NCI-H2227 (cell line): ENCODE measurements at regions not wholly inside any gene's neighbourhood (a gene's known extent, or its start where the extent isn't known, plus 50 kb on each side); places are given as distances from the start of the nearest gene placed in this dataset.

Experiments
- DNase-seq: peaks from one replicate; lab custom pipeline; 2025; ENCODE audit not compliant: unreplicated experiment; lab: John Stamatoyannopoulos, UW

DNA sequence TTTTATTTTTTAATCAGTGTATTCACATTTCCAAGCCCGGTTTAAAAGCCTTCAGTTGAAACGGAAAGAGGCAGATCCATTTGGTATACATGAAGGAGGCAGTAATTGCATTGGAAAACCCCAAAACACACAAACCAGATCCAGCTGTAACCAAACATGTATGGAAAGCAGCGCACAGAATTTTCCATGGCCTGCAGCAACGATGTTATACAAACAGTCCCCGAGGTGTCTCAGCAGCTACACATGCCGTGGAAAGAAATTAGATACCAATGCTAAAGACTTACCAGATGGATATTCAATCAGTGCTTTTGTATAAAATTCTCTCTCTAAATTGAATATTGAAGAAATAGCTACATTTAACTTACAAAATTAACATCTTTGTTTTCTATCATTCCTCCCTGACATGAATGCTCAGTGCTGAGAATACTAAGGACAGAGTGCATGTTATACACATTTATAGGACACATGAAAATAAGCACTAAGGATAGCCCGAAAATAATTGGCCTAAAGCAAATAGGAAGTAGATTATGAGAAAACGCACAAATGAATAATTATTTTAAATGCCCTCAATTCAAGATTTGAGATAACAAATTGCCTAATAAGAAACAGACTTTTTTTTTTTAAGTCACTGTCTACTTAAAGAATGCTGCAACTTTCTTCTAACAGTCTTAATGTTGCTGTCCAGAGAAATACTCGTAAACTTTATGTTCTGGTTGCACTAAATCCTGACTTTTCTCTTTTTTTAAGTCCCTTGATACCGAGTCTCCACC lies 713.1 kb downstream of the HDGFL1 start:
- DNase-seq, result peak; percentile 19

DNA sequence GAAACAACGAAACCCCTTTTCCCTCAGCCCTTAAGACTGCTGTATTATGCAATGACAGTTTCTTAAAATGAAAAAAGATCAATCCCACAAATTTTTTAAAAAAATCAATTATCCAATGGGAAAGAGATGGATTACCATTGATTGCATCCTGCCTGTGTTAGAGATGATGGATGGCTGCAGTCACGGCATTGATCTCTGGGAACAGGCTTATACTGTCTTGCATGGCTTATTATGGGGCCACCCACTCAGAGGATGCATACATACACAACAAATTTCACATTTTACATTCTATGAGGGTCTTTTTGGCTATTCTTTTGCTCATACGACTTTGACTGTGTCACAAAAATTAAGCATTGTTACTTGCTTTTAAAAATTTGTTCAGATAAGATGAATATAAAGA lies 724.3 kb downstream of the HDGFL1 start:
- DNase-seq, result no peak

DNA sequence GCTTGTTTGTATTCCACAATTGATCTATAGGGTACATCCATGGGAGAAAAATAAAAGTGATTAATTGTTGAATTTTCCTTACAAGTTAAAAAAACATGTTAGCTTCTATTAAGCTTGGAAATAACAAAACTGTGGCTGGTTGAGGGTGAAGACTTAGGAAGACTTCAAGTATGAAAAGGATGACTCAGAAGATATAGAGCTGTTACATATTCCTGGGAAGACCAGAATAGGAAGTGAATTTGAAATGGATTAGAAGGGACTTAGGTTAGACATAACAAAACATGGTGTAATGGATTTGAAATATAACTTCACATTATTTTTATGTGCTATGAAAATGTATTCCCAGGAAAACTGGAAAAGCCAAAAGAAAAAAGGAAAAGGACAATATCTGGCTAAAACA lies 732.2 kb downstream of the HDGFL1 start:
- no peak for DNase-seq

DNA sequence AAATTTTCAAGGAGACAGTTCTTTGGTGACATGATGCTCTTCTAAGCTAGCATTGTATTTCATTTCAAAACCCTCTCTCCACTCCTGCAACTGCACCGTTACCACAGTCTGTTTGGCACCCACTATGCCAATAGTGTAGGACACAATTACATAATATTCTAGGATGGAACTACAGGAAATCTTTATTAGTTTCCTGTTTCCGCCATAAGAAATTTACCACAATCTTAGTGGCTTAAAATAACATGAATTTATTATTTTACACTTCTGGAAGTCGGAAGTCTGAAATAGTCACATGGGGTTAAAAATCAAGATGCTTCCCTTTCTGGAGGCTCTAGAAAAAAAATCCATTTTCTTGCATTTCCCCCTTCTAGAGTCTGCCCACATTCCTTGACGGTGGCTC lies 733.1 kb downstream of the HDGFL1 start:
- DNase-seq, result no peak

DNA sequence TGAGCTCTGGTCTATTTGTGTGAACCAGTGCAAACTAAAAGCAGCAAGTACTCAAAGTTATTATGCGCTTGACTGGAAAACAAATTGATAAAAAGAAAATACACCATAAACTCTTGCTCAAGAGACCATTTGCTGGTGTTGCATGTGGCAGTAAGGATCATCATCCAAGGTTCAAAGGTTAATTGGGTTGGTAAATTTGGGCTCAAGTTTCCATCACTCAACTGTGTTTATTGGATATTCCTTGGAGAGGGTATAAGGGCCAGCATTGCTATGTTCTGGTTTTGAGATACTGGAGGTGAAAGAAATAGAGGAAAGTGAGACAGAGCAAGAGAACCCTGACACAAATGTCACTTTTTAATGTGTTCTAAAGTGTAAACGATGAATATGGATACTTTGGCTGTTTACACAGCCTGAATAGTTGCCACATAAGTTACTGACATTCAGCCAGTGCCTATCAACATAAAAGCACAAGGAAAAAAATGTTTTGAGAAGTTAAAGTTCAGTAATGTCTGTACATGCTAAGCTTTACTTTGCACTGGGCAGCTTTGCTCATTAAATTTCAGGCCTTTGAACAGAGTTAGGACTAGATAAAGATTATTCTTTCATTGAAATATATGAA lies 736.1 kb downstream of the HDGFL1 start:
- no peak for DNase-seq

DNA sequence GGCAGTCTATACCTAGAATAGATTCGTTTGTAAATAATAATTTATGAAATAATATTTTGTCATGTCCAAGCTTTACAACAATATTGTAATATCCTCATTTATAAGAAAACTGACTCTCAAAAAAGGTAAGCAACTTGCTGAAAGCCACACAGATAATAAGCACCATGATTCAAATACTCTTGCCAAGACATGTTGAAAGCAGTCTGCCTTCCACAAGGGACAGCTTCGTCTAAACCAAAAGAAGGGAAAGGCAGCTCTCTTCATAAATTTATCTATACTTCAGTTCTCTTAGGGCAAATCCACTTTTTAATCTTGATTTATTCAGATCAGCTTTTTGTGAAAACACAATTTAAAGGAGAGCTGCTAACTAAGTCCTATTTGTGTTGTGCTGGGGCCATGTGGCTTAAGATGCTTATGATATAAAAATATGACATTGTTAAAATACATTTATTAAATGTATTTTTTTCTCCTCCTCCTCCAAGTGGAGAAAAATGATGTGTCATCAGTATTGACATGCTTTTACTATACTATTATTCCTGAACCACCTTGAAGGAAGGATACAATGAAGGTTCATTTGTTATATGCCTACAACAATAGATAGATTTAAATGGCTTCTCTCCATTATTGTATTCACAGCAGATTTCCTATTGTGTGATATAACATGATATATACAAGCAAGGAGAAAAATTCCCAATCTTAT lies 737.0 kb downstream of the HDGFL1 start:
- no peak for DNase-seq

DNA sequence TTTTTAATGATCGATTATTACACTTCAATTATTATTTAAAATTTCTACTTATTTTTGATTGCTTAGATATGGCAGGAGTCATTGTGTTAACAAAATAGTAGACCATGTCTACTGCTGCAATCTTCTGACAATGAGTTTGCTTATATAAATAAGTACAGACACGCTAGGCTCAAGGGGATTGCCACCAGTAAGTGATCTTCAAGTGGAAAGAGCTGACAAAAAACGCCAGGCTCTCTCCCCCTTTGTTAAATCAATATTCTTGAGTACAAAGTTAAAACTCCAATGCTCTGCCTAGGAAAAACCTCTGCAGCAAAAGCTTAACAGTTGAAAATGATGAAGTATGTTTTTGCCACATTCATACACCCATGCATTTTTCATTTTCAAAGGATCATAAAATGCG lies 738.1 kb downstream of the HDGFL1 start:
- peak; percentile 7 for DNase-seq

DNA sequence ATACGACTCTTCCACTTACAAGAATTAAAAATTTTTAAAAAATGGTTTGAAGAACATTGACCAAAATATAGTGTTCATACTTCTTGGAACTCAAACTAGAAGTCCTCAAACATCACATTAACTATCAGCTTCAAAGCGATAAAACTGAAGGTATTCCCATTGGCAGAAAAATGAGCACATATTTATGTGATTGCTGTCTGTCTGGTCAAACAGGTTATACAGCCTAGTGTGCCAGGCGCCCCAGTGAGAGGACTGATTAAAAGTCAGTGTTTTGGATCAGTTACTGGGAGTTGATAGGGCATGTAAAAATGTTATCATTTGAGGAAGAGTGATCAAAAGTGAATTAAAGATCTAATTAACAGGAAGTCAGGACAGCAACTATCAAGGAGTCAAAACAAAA lies 738.8 kb downstream of the HDGFL1 start:
- DNase-seq, result no peak

DNA sequence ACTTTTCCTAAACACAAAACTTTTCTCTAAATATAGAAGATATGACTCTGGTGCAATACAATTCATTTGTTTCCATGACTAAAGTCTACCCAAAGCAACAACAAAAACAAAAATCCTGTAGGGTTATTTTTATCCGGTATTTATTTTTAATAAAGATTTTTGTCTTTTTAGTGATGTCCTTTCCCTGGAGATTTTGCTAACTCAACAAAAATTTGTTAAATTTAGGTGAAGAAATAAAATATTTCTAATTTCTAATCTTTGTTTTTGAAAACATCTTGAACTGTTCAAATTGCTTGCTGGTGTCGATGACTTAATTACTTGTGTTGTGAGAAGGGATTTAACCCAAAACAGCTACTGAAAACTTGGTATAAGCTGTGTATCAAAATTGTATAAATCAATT lies 741.8 kb downstream of the HDGFL1 start:
- DNase-seq, result no peak

DNA sequence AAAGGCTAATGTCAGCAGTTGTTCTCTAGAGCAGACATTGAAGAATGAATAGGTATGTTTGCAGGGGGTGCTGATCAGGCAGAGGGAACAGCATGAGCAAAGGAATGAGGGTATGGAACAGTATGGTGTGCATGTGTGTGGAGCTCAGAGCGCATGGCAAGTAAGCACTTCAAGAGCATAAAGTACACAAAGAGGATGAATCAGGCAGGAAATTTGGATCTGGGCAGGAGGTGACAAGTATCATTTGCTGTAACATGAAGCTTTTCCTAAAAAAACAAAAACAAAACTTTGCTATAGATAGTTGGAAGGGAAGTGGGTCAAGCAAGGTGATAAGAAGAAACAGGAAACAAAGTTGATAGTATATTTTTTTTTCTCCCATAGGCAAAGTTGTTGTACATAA lies 746.8 kb downstream of the HDGFL1 start:
- no peak for DNase-seq

DNA sequence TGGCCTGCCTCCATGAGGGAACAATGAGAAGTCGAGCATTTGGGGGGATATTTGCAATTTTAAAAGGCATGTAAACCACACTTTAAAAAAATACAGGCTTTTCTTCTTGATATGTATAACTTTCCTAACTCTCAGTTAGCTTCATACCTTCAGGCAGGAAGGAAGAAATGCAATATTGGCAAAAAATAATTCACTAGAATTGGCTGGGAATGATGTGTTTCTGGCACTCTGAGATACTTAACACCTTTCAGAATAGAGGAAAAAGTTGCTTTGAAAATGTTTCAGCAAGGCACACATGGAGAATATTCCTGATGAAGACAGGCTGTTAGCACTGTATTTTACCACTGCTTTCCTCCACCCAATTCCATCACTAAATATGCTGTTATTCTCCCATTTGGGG lies 747.6 kb downstream of the HDGFL1 start:
- DNase-seq, result no peak

DNA sequence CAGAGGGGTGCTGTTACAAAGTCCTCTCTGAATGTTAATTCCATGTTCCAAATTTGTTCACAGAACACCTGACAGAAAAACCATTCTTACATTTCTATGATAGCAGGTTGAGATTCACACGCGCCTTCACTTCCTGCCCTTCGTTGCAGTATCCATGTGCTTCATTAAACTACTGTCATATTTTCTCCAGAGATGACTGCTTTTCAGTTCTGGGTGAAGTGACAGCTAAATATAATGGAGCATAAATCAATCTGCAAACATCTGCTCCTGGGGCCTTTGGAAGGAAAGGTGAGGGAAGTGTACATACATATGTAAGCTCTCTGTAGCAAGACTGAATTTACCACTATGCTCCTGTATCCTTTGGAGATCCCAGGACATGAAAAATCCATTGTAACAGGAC lies 750.2 kb downstream of the HDGFL1 start:
- DNase-seq, result peak; percentile 27

DNA sequence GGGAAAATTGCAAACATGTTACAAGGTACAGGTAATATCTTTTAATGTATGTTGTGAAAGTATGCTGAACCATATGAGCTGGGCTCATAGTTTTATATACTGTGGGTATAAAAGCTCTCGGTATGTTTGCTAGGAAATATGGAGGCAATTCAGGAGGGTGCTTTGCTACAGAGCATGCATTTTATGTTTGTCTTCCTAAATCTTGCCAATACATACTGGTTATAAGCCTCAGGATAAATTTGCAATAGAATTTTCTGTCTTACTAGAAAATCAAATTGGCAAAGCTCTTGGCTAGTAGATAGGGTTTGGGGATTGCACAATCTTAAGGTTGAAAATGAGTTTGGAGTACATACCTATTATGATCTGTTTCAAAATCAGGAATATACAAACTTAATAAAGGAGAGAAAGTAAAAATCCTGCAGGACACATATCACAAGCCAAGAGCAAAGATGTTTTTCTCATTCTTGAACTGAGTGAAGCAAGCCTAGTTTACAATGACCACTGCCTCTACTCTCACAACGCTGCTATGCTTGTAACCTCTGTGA lies 751.2 kb downstream of the HDGFL1 start:
- no peak for DNase-seq

DNA sequence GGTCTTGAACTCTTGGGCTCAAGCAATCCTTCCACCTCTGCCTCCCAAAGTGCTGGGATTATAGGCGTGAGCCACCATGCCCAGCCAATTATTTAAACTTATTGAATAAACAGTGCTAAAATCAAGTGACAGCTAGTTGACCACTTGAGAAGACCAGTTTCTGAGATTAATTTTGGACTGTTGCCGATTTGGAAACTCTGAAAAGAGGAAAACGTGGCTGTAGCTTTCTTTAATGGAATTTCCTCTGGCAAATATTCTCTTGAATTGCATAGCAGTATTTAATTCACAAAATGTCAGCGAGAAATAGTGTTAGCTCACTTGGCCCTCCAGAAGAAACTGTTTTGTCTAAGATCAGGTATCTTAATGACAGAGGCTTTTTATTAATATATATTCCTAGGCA lies 754.5 kb downstream of the HDGFL1 start:
- no peak for DNase-seq

DNA sequence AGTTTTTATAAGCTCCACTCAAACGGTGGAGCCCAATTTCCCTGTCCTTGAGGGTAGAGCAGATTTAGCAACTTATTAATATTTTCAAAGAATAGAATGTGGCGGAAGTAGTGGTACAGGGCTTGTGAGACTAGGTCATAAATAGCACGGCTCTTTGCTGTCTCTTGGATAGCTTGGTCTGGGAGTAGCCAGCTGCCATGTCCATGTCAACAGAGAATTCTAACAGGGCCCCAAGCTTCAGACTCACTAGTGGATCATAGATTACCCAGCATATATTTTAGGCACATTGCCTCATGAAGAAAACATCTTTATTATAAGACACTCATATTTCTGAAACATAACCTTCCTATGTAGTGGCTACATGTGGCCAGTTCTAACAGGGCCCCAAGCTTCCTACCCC lies 755.7 kb downstream of the HDGFL1 start:
- DNase-seq, result no peak

DNA sequence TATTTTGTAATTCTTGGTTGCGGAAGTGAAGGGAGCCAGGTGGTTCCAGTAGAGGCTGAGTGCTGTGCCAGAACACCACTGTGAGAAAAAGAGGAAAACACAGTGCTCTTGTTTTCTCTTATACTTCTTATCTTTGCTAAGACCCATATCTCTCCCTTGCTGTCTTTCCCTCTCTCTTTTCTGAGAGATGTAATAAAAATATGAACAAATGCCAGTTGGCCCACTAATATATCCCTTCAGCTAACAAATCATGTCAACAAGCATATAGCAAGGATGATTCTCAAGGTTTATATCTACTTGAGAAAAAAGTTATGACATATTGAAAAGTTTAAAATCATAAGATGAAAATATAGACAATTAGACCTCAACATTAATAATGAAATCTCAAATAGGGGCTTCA lies 758.3 kb downstream of the HDGFL1 start:
- DNase-seq, result no peak

DNA sequence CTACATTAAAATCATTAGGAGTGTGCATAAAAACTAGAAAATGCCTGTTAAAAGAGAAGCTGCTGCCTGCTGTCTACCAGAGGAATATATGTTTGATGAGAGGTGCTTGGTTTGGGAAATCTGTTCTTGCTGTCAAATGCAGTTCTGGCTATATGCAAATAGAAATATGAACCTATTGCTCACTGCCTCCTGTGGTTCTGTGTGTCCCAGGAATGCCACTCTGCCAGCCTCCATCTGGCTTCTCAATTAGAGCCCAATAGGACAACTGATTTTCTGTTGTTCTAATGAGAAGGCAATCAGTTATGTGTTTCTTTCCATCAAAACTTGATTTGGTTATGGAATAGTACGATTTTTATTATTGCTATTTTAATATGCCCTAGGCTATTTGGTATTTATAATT lies 759.7 kb downstream of the HDGFL1 start:
- no peak for DNase-seq

DNA sequence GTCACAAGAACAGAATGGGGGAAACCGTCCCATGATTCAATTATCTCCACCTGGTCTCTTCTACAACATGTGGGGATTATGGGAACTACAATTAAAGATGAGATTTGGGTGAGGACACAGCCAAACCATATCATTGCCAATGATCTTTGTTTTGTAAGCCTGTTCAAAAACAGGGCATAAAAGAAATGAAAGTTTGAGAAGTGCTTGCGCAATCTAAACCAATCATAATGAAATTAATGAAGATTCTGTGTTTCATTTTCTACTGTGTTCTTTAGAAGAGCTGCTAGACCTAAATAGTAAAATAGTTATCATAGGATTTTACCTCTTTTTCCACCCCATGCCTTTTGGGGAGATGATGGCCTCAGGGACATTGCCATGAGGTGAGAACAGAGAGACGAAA lies 761.3 kb downstream of the HDGFL1 start:
- no peak for DNase-seq

DNA sequence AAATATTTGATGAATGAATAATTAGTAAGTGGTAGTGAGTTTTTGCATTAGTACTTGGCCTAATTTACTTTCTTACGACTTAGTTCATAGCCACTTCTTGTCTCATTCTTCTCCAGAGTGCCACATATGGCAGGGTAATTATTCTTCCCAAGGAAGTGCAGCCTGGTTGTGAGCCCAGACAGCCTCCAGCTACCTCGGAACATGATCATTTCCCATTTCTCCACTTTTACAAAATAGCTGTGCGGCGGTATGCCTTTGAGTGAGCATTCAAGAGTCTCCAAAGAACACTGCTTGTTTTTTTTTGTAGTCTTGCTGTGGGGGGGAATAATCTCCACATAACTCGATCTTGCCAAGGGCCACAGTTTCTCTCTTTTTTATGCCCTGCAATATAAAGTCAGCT lies 765.0 kb downstream of the HDGFL1 start:
- no peak for DNase-seq

DNA sequence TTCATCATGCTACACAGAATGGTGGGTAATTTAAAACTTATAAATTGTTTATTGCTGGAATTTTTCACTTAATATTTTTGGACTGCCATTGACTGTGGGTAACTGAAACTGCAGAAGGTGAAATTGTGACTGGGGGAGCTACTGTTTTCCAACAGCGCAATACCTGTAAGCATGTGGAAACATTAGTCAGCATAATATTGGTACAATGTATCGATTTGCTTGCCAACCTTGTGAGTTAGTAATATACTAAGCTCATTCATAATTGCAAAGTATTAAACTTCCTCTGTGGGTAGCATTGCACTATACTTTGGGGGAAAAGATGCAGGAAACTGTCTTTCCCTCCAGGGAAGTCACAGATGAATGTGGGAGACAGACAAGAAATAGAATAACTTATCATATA lies 766.5 kb downstream of the HDGFL1 start:
- no peak for DNase-seq

DNA sequence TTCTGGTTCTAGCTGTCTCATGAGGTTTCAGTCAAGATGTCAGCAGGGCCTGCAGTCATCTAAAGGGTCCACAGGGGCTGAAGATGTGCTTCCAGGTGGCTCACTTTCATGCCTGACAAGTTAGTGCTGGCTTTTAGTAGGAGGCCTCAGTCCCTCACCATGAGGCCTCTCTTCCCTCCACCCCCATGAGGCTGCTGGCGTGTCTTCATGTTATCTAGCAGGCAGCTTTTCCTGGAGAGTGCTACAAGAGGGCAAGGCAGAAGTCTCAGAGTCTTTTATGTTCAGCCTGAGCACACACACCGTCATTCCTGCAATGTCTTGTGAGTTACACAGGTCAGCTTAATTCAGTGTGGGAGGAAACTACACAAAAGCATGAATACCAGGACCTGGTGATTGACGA lies 769.9 kb downstream of the HDGFL1 start:
- no peak for DNase-seq

DNA sequence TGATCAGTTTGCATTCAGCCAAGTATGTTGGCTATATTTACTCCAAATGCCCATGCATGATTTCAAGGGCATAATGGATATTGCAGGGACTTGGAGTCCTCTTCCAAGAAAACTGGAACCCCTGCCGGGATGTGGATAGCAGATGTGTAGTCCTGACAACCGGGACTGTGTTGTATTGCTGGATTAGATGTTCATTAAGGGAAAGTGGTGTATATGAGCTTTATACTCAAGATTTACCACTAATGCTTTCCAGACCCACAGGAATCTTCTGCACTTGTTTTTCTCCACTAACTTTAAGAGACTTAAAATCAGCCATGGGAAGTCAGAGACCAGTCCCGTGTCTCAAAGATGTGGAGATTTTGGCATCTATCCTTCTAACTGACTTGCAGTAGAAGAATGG lies 770.9 kb downstream of the HDGFL1 start:
- no peak for DNase-seq
